KMS-11 (cell line): ENCODE measurements at regions not wholly inside any gene's neighbourhood (a gene's known extent, or its start where the extent isn't known, plus 50 kb on each side); places are given as distances from the start of the nearest gene placed in this dataset.

Experiments
- H2AFZ ChIP-seq: fragments of 200-600 bp; sonication (generic); 2 replicates; pipeline ENCODE4 v1.6.1; 2016; ENCODE audit warnings: antibody characterized with exemption, mixed run types, low read depth
- H3K27ac ChIP-seq: fragments of 200-600 bp; sonication (generic); 2 replicates; pipeline ENCODE4 v1.6.1; 2016; ENCODE audit warnings: mild to moderate bottlenecking, mixed run types
- H3K27me3 ChIP-seq: fragments of 200-600 bp; sonication (generic); 2 replicates; pipeline ENCODE4 v1.6.1; 2017; ENCODE audit warnings: mild to moderate bottlenecking, low read depth, mixed run types, moderate library complexity; ENCODE audit not compliant: insufficient read depth
- H3K36me3 ChIP-seq: fragments of 200-600 bp; sonication (generic); 2 replicates; pipeline ENCODE4 v1.6.1; 2017; ENCODE audit warnings: mild to moderate bottlenecking, mixed run types; ENCODE audit not compliant: insufficient read depth
- H3K4me1 ChIP-seq: fragments of 200-600 bp; sonication (generic); 2 replicates; pipeline ENCODE4 v1.6.1; 2016; ENCODE audit warnings: mild to moderate bottlenecking, low read depth, mixed run types; ENCODE audit not compliant: poor library complexity, severe bottlenecking
- H3K4me2 ChIP-seq: fragments of 200-600 bp; sonication (generic); 2 replicates; pipeline ENCODE4 v1.7.0; 2016; ENCODE audit warnings: mild to moderate bottlenecking, mixed run types
- H3K4me3 ChIP-seq: fragments of 200-600 bp; sonication (generic); IDR thresholded peaks from 2 replicates; pipeline ENCODE4 v1.6.1; 2017; ENCODE audit warnings: low read depth, low read length, mixed read lengths; ENCODE audit not compliant: insufficient read depth
- H3K79me2 ChIP-seq: fragments of 200-600 bp; sonication (generic); 2 replicates; pipeline ENCODE4 v1.6.1; 2016; ENCODE audit warnings: low read depth, mixed run types; ENCODE audit not compliant: insufficient read depth
- H3K9ac ChIP-seq: fragments of 200-600 bp; sonication (generic); 2 replicates; pipeline ENCODE4 v1.6.1; 2016; ENCODE audit warnings: mild to moderate bottlenecking, mixed run types
- H4K20me1 ChIP-seq: fragments of 200-600 bp; sonication (generic); 2 replicates; pipeline ENCODE4 v1.6.1; 2016; ENCODE audit warnings: mild to moderate bottlenecking, mixed run types; ENCODE audit not compliant: insufficient read depth
- TF ChIP-seq, protein P1 (sequence below): fragments of 200-600 bp; sonication (generic); conservative IDR thresholded peaks from 2 replicates; pipeline ENCODE4 v1.6.1; 2017; ENCODE audit warnings: low read depth, mild to moderate bottlenecking, antibody characterized with exemption, low read length, moderate library complexity, mixed read lengths

DNA sequence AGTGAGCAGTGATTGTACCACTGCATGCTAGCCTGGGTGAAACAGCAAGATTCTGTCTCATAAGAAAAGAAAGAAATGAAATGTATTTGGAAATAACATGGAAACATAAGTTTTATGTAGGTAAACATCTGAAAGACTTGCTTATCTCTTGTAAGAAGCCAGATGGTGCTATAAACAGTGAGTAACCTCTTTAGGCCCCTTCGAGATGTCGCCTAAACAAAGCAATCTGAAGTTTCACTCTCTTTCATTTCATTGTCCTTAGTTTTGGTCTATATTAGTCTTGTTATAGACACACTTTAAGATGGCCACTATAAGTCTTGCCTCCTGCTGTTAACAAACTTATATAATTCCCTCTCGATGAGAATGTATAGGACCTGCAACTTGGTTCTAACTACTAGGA, 472.6 kb upstream of the ATP2B1 start:
- H2AFZ ChIP-seq, result no peak overlapping the region
- no peak overlapping the region for H3K27ac ChIP-seq
- H3K36me3 ChIP-seq, result no peaks in the 10 kb centered on the region; the same call in 1 of the 2 replicates
- H3K79me2 ChIP-seq, result no peaks in the 10 kb centered on the region
- H3K4me1 ChIP-seq, result no peaks in the 10 kb centered on the region
- H3K9ac ChIP-seq, result no peak overlapping the region
- H3K4me2 ChIP-seq, result no peak overlapping the region
- H4K20me1 ChIP-seq, result no peaks in the 10 kb centered on the region
- no peaks in the 10 kb centered on the region for H3K27me3 ChIP-seq
- no peak overlapping the region for H3K4me3 ChIP-seq
- TF ChIP-seq, protein P1, sequence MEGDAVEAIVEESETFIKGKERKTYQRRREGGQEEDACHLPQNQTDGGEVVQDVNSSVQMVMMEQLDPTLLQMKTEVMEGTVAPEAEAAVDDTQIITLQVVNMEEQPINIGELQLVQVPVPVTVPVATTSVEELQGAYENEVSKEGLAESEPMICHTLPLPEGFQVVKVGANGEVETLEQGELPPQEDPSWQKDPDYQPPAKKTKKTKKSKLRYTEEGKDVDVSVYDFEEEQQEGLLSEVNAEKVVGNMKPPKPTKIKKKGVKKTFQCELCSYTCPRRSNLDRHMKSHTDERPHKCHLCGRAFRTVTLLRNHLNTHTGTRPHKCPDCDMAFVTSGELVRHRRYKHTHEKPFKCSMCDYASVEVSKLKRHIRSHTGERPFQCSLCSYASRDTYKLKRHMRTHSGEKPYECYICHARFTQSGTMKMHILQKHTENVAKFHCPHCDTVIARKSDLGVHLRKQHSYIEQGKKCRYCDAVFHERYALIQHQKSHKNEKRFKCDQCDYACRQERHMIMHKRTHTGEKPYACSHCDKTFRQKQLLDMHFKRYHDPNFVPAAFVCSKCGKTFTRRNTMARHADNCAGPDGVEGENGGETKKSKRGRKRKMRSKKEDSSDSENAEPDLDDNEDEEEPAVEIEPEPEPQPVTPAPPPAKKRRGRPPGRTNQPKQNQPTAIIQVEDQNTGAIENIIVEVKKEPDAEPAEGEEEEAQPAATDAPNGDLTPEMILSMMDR, result no peak

DNA sequence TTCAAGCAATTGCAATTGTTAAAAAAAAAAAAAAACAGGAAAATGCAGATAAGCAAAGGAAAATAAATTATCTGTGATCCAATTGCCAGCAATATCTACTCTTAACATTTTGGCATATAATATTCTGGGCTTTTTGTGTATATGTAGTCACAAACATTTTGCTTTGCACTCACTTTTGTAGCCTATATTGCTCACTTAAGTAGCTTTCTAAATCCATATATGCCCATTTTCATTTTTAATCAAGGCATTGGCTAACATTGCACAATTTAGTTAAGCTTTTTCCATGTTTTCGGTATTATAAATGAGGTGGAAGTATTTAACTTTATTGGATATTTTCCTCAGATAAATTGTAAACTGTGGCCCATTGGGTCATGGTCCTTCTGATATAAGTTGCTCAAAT, 466.3 kb upstream of the ATP2B1 start:
- H4K20me1 ChIP-seq, result no peaks in the 10 kb centered on the region
- H3K9ac ChIP-seq, result no peak overlapping the region
- H3K79me2 ChIP-seq, result no peaks in the 10 kb centered on the region
- H3K27ac ChIP-seq, result no peak overlapping the region
- TF ChIP-seq, protein P1, result no peak
- H2AFZ ChIP-seq, result no peak overlapping the region
- no peak overlapping the region for H3K4me2 ChIP-seq
- no peaks in the 10 kb centered on the region; the same call in 1 of the 2 replicates for H3K36me3 ChIP-seq
- no peaks in the 10 kb centered on the region for H3K27me3 ChIP-seq
- no peaks in the 10 kb centered on the region for H3K4me1 ChIP-seq
- H3K4me3 ChIP-seq, result no peak overlapping the region

DNA sequence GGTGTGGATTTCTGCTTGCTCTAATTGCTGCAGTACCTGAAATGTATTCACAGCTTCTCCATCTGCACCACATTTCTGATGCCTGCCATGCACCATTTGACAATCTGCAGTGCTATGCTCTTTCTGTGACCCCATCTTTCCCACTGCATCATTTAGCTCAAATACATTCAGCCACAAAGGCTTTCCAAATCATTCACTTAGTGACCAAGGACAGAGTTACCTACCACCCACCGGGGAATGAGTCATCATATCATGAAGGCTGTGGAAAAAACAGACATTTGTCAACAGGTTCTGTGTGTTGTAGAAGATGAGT, 465.5 kb upstream of the ATP2B1 start:
- H3K4me1 ChIP-seq, result no peaks in the 10 kb centered on the region
- no peak overlapping the region for H3K27ac ChIP-seq
- TF ChIP-seq, protein P1, result no peak
- H3K9ac ChIP-seq, result no peak overlapping the region
- no peaks in the 10 kb centered on the region for H3K27me3 ChIP-seq
- no peak overlapping the region for H3K4me2 ChIP-seq
- no peak overlapping the region for H3K4me3 ChIP-seq
- H2AFZ ChIP-seq, result no peak overlapping the region
- H3K36me3 ChIP-seq, result no peaks in the 10 kb centered on the region
- H4K20me1 ChIP-seq, result no peaks in the 10 kb centered on the region
- no peaks in the 10 kb centered on the region for H3K79me2 ChIP-seq

DNA sequence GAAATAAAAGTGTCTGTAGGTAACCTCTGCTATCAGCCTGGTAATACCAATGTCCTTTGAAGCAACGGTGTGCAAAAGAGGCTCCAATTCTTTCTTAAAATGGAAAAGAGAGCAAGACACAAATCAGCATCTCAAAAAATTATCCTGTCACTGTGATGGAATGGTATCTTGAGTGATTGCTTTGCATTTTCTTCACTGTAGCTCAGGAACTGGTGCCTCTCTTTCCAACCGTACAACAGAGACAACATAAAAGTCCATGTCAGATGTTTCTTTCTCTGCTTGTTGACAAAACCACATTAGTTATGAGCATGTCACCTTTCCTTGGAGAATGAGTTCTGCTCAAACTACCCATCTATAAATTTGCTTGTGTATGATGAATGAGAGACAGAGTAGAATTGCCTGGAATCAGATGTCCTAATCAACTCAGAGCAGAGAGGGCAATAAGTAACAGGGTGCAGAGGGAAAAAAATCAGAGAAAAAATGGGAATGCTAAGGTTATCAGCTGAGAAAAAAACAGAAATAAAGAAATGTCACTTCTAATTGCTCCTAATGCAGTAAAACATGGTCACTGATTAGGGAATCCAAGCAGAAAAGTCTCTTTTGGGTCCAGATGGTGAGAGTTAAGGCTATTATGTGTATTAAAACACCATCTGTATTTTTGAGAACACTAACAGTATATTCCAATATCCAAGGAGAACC, 465.0 kb upstream of the ATP2B1 start:
- Histone ChIP-seq H3K4me3 (no peak overlapping the region), H3K4me2 (no peak overlapping the region), H2AFZ (no peak overlapping the region), H3K27ac (no peak overlapping the region), H3K9ac (no peak overlapping the region), H3K27me3 (no peaks in the 10 kb centered on the region), H3K79me2 (no peaks in the 10 kb centered on the region), H3K4me1 (no peaks in the 10 kb centered on the region), H4K20me1 (no peaks in the 10 kb centered on the region), H3K36me3 (no peaks in the 10 kb centered on the region)
- TF ChIP-seq, protein P1, result no peak
